Ovary (tissue), 7 donors: ENCODE measurements at regions not wholly inside any gene's neighbourhood (a gene's known extent, or its start where the extent isn't known, plus 50 kb on each side); places are given as distances from the start of the nearest gene placed in this dataset.

ENCODE experiments used
- DNase-seq, 5 donors: peaks; one replicate each; pipeline ENCODE4 v3.0.0-alpha.2; 2019 to 2020
- H3K27ac ChIP-seq, 2 donors: fragments of 200-600 bp; one replicate each; pipeline versions ENCODE4 v1.5.1 to v1.8.0; 2019 to 2022
- H3K27me3 ChIP-seq: fragments of 200-600 bp; one replicate; pipeline ENCODE4 v1.8.0; 2022
- H3K36me3 ChIP-seq: fragments of 200-600 bp; sonication (generic); one replicate; pipeline ENCODE4 v1.5.1; 2019
- H3K4me1 ChIP-seq: one replicate; pipeline ENCODE4 v1.8.1; 2013; ENCODE audit warnings: mild to moderate bottlenecking, moderate library complexity; ENCODE audit not compliant: insufficient read depth
- H3K4me3 ChIP-seq: fragments of 200-600 bp; sonication (generic); one replicate; pipeline ENCODE4 v1.5.1; 2017
- H3K9me3 ChIP-seq, 2 donors: fragments of 200-600 bp in 1 of 2; sonication (generic) in 1 of 2; one replicate each; pipeline versions ENCODE4 v1.5.1 to v1.8.1; 2013 to 2019; ENCODE audit warnings: mild to moderate bottlenecking in 1 of 2, moderate library complexity in 1 of 2
- CTCF ChIP-seq, 3 donors: fragments of 450-650 bp in 2 of 3; fragments of 200-600 bp in 1 of 3; IDR thresholded peaks; one replicate each; pipeline versions ENCODE4 v1.5.1 to v1.8.0; 2016 to 2022; ENCODE audit warnings: antibody characterized with exemption in 3 of 3, mild to moderate bottlenecking in 1 of 3
- EP300 ChIP-seq: sonication (generic); formaldehyde crosslinking; IDR thresholded peaks from one replicate; pipeline ENCODE4 v1.6.1; 2017; ENCODE audit warnings: antibody characterized with exemption
- POLR2A ChIP-seq: fragments of 450-650 bp; IDR thresholded peaks from one replicate; pipeline ENCODE4 v1.6.1; 2017; ENCODE audit warnings: antibody characterized with exemption, mild to moderate bottlenecking, moderate library complexity
- WGBS, 3 donors: extraction: QIAGEN DNeasy Blood & Tissue Kit in 1 of 3; methylation state at CpG; one replicate each; pipeline versions ENCODE4 v1.1.5 to v1.1.7; 2013 to 2017; 5-methylcytosine and 5-hydroxymethylcytosine counted together
- intact Hi-C, 4 donors: fragments of 100-400 bp; cut with DNase I; formaldehyde crosslinking; loops; one replicate each; pipeline versions ENCODE4 v1.11.0 to v1.15.1; 2022 to 2023
- donor health status: DM: no; HTN: no; CAD: no; lungs with moderate emphysema.
- donor health status: DM: no; HTN: no; CAD: no.
- donor health status: Bipolar disorder and iron deficiency.
- donor health status: DM: no; HTN: no; CAD: no.
- donor health status: DM: yes; HTN: yes; CAD: no.

GRCh38 chr6:169883316-169883715 lies 131.9 kb downstream of the ERMARD start:
- H3K9me3 ChIP-seq: no peaks in the 10 kb centered on the region
- H3K27ac ChIP-seq: no peak overlapping the region
- WGBS, 3 donors: 82 to 86% (median 84%) methylated on average over 10 of the region's 10 CpGs
- H3K4me3 ChIP-seq: no peak overlapping the region
- H3K36me3 ChIP-seq: no peaks in the 10 kb centered on the region
- no peak for TF ChIP-seq CTCF (IDR thresholded peaks at IDR 0.05)
- TF ChIP-seq EP300: no peak
- no peaks in the 10 kb centered on the region for H3K4me1 ChIP-seq
- no peaks in the 10 kb centered on the region for H3K27me3 ChIP-seq
- peak in 3 of 5 donors; percentile 2 to 7 (median 3) for DNase-seq
- intact Hi-C loops: no loop called here

DNA sequence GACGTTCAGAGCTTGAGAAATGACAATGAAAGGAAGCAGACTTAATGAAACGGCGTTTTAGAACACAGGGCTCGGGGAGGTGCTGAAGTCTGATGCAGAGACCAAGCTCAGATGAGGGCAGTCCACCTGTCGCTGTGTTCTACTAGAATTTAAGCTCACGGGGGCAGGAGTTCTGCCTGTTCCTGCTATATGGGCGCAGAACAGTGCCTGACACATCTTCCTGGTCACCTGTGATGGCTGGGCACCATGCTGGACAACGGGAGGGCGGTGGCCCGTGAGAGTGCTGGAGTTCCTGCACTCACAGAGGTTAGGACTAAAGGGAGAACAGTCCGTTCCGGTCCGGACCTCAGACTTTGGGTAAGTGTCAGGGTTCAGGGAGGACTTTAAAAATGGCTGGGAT lies 130.6 kb downstream of the ERMARD start:
- Histone ChIP-seq H3K4me1 (no peaks in the 10 kb centered on the region), H3K27me3 (no peaks in the 10 kb centered on the region), H3K27ac (no peak overlapping the region), H3K9me3 (no peaks in the 10 kb centered on the region), H3K4me3 (no peak overlapping the region), H3K36me3 (no peaks in the 10 kb centered on the region)
- TF ChIP-seq EP300: no peak
- peak in 3 of 5 donors; percentile 2 to 9 (median 3) for DNase-seq
- intact Hi-C loops: no loop called here
- 80 to 83% (median 82%) methylated on average over 13 of the region's 13 CpGs for WGBS, 3 donors

GRCh38 chr6:169881398-169881797 lies 130.0 kb downstream of the ERMARD start:
- Histone ChIP-seq H3K4me1 (no peaks in the 10 kb centered on the region), H3K27me3 (no peaks in the 10 kb centered on the region), H3K36me3 (no peaks in the 10 kb centered on the region), H3K9me3 (no peaks in the 10 kb centered on the region), H3K4me3 (no peak overlapping the region), H3K27ac (no peak overlapping the region)
- DNase-seq: peak in 1 of 5 donors; percentile 8
- TF ChIP-seq CTCF (IDR thresholded peaks at IDR 0.05) (no peak), EP300 (no peak), POLR2A (no peak)
- 78 to 90% (median 84%) methylated on average over 10 of the region's 10 CpGs for WGBS, 3 donors
- intact Hi-C loops: no loop called here

DNA sequence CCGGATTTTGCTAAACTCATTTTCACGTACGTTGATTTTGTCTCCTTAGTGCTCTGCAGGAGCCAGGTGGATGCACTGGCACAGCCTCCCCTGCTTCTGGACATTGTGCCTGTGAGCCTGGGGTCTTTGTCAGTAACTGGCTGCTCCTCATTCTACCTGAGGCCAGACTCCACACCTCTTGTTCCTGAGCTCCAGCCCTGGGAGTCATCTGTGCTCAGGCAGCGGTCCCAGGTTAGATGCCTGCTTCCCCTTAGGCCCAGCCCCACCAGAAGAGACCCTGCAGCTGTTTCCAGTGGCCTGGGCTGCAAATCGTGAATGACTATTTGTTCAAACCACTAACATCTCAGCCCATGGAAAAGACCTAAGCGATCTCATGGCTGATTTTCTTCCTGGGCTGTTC lies 129.1 kb downstream of the ERMARD start:
- TF ChIP-seq POLR2A (no peak), CTCF (IDR thresholded peaks at IDR 0.05) (no peak), EP300 (no peak)
- H3K27me3 ChIP-seq: no peaks in the 10 kb centered on the region
- 91 to 93% (median 92%) methylated on average over 6 of the region's 6 CpGs for WGBS, 3 donors
- H3K4me1 ChIP-seq: no peaks in the 10 kb centered on the region
- H3K36me3 ChIP-seq: no peaks in the 10 kb centered on the region
- H3K4me3 ChIP-seq: no peak overlapping the region
- DNase-seq: peak in 2 of 5 donors; percentile 2 to 3
- no peaks in the 10 kb centered on the region for H3K9me3 ChIP-seq
- intact Hi-C loops: no loop called here
- H3K27ac ChIP-seq: no peak overlapping the region

GRCh38 chr6:169869301-169869700 lies 117.9 kb downstream of the ERMARD start:
- no peaks in the 10 kb centered on the region for H3K36me3 ChIP-seq
- WGBS, 3 donors: 89 to 92% (median 90%) methylated on average over 11 of the region's 11 CpGs
- no peaks in the 10 kb centered on the region for H3K4me1 ChIP-seq
- peak in 1 of 5 donors; percentile 8 for DNase-seq
- H3K27me3 ChIP-seq: no peaks in the 10 kb centered on the region
- no peak overlapping the region for H3K27ac ChIP-seq
- H3K4me3 ChIP-seq: no peak overlapping the region
- TF ChIP-seq CTCF (IDR thresholded peaks at IDR 0.05): no peak
- no peak for TF ChIP-seq EP300
- TF ChIP-seq POLR2A: no peak
- intact Hi-C loops: no loop called here
- no peaks in the 10 kb centered on the region for H3K9me3 ChIP-seq
